Activated CD4-positive, alpha-beta memory T cell treated with anti-CD3 and anti-CD28 coated beads, Interleukin-2, amount 10 ng/mL, durations not matched to agents 7 days and 5 days (primary cell): ENCODE measurements at regions not wholly inside any gene's neighbourhood (a gene's known extent, or its start where the extent isn't known, plus 50 kb on each side); places are given as distances from the start of the nearest gene placed in this dataset.
"Not testable (repeated sequence)": the region's sequence is repeated elsewhere in the genome, so short reads cannot be mapped to it uniquely, and the experiment has no call there.

Experiments used
- CTCF ChIA-PET: fragments of 350-600 bp; sonication (Branson Sonifier 250); formaldehyde crosslinking; loops from one replicate; lab custom pipeline; 2021; ENCODE audit warnings: antibody characterized with exemption, inconsistent platforms; lab: Charles Lee
- POLR2A ChIA-PET: fragments of 350-600 bp; sonication (Branson Sonifier 250); formaldehyde crosslinking; loops from one replicate; lab custom pipeline; 2021; ENCODE audit warnings: antibody characterized with exemption; lab: Charles Lee
- DNase-seq: peaks from one replicate; pipeline ENCODE4 v3.0.0-alpha.2; 2020
- H3K27ac Mint-ChIP-seq: one replicate; pipeline ENCODE4 v1.8.0; 2021; ENCODE audit warnings: mild to moderate bottlenecking, mixed read lengths
- H3K27me3 Mint-ChIP-seq: one replicate; pipeline ENCODE4 v1.8.0; 2021; ENCODE audit warnings: mixed read lengths
- H3K36me3 Mint-ChIP-seq: one replicate; pipeline ENCODE4 v1.8.0; 2021; ENCODE audit warnings: low read depth, mixed read lengths
- H3K4me1 Mint-ChIP-seq: one replicate; pipeline ENCODE4 v1.8.0; 2021; ENCODE audit warnings: mixed read lengths
- H3K4me3 Mint-ChIP-seq: one replicate; pipeline ENCODE4 v1.8.0; 2021; ENCODE audit warnings: mild to moderate bottlenecking, mixed read lengths
- H3K9me3 Mint-ChIP-seq: one replicate; pipeline ENCODE4 v1.8.0; 2021; ENCODE audit warnings: mixed read lengths

GRCh38 chr1:78203410-78203982 is 157.7 kb downstream of the GIPC2 start:
- H3K36me3 Mint-ChIP-seq: not testable (repeated sequence)

GRCh38 chr1:78210175-78210574 is 164.4 kb downstream of the GIPC2 start:
- H3K9me3 Mint-ChIP-seq: peaks cover 6% of the 10 kb centered on the region
- H3K4me1 Mint-ChIP-seq: no peaks in the 10 kb centered on the region
- no peaks in the 10 kb centered on the region for H3K27me3 Mint-ChIP-seq
- ChIA-PET CTCF (no interaction called here), POLR2A (no interaction called here)
- no peak overlapping the region for H3K27ac Mint-ChIP-seq
- no peaks in the 10 kb centered on the region for H3K36me3 Mint-ChIP-seq
- no peak overlapping the region for H3K4me3 Mint-ChIP-seq
- DNase-seq: no peak

More at GRCh38 chr1:78203410-78203982, 157.7 kb downstream of the GIPC2 start:
- H3K4me3 Mint-ChIP-seq, H3K4me1 Mint-ChIP-seq, H3K9me3 Mint-ChIP-seq, H3K27ac Mint-ChIP-seq, CTCF ChIA-PET, DNase-seq, POLR2A ChIA-PET, H3K27me3 Mint-ChIP-seq: not testable (repeated sequence)

GRCh38 chr1:78211483-78212092 is 165.8 kb downstream of the GIPC2 start:
- no peak for DNase-seq
- Mint-ChIP-seq H3K27ac (no peak overlapping the region), H3K36me3 (no peaks in the 10 kb centered on the region), H3K9me3 (peaks cover 6% of the 10 kb centered on the region), H3K27me3 (no peaks in the 10 kb centered on the region), H3K4me1 (no peaks in the 10 kb centered on the region), H3K4me3 (no peak overlapping the region)
- POLR2A ChIA-PET: no interaction called here
- CTCF ChIA-PET: no interaction called here

- CTCF ChIA-PET: no interaction called here
- no peaks in the 10 kb centered on the region for H3K4me1 Mint-ChIP-seq
- H3K36me3 Mint-ChIP-seq: no peaks in the 10 kb centered on the region
- POLR2A ChIA-PET: no interaction called here
- no peaks in the 10 kb centered on the region for H3K27me3 Mint-ChIP-seq
- no peak overlapping the region for H3K27ac Mint-ChIP-seq
- DNase-seq: no peak
- H3K9me3 Mint-ChIP-seq: peaks cover 6% of the 10 kb centered on the region
- H3K4me3 Mint-ChIP-seq: no peak overlapping the region
Measured at GRCh38 chr1:78214334-78214733, 168.6 kb downstream of the GIPC2 start.

- POLR2A ChIA-PET: no interaction called here
- Mint-ChIP-seq H3K27me3 (peaks cover 5% of the 10 kb centered on the region), H3K36me3 (no peaks in the 10 kb centered on the region), H3K27ac (no peak overlapping the region), H3K4me1 (no peaks in the 10 kb centered on the region), H3K4me3 (no peak overlapping the region), H3K9me3 (no peaks in the 10 kb centered on the region)
- CTCF ChIA-PET: no interaction called here
- no peak for DNase-seq
Measured at GRCh38 chr1:78222225-78222959, 176.6 kb downstream of the GIPC2 start.

- H3K27me3 Mint-ChIP-seq: peaks cover 5% of the 10 kb centered on the region
- POLR2A ChIA-PET: no interaction called here
- CTCF ChIA-PET: no interaction called here
- H3K36me3 Mint-ChIP-seq: no peaks in the 10 kb centered on the region
- H3K4me1 Mint-ChIP-seq: no peaks in the 10 kb centered on the region
- H3K27ac Mint-ChIP-seq: no peak overlapping the region
- DNase-seq: no peak
- no peaks in the 10 kb centered on the region for H3K9me3 Mint-ChIP-seq
- no peak overlapping the region for H3K4me3 Mint-ChIP-seq
Measured at GRCh38 chr1:78222960-78223358, 177.2 kb downstream of the GIPC2 start.

GRCh38 chr1:78223417-78224215 is 177.8 kb downstream of the GIPC2 start:
- peaks cover 5% of the 10 kb centered on the region for H3K27me3 Mint-ChIP-seq
- H3K9me3 Mint-ChIP-seq: no peaks in the 10 kb centered on the region
- CTCF ChIA-PET: no interaction called here
- no peaks in the 10 kb centered on the region for H3K36me3 Mint-ChIP-seq
- no peak for DNase-seq
- H3K27ac Mint-ChIP-seq: no peak overlapping the region
- POLR2A ChIA-PET: no interaction called here
- no peaks in the 10 kb centered on the region for H3K4me1 Mint-ChIP-seq
- no peak overlapping the region for H3K4me3 Mint-ChIP-seq

GRCh38 chr1:78224246-78224785 is 178.6 kb downstream of the GIPC2 start:
- no peak overlapping the region for H3K4me3 Mint-ChIP-seq
- no peaks in the 10 kb centered on the region for H3K36me3 Mint-ChIP-seq
- H3K27ac Mint-ChIP-seq: no peak overlapping the region
- DNase-seq: no peak
- POLR2A ChIA-PET: no interaction called here
- H3K4me1 Mint-ChIP-seq: no peaks in the 10 kb centered on the region
- peaks cover 5% of the 10 kb centered on the region for H3K27me3 Mint-ChIP-seq
- H3K9me3 Mint-ChIP-seq: no peaks in the 10 kb centered on the region
- CTCF ChIA-PET: no interaction called here

GRCh38 chr1:78224861-78225552 is 179.2 kb downstream of the GIPC2 start:
- no peak overlapping the region for H3K4me3 Mint-ChIP-seq
- no peaks in the 10 kb centered on the region for H3K9me3 Mint-ChIP-seq
- no peaks in the 10 kb centered on the region for H3K36me3 Mint-ChIP-seq
- POLR2A ChIA-PET: no interaction called here
- no peak for DNase-seq
- no peaks in the 10 kb centered on the region for H3K4me1 Mint-ChIP-seq
- CTCF ChIA-PET: no interaction called here
- no peak overlapping the region for H3K27ac Mint-ChIP-seq
- peaks cover 5% of the 10 kb centered on the region for H3K27me3 Mint-ChIP-seq

GRCh38 chr1:78226784-78227183 is 181.0 kb downstream of the GIPC2 start:
- Mint-ChIP-seq H3K9me3 (no peaks in the 10 kb centered on the region), H3K36me3 (no peaks in the 10 kb centered on the region), H3K27me3 (peaks cover 5% of the 10 kb centered on the region), H3K4me1 (no peaks in the 10 kb centered on the region), H3K27ac (no peak overlapping the region), H3K4me3 (no peak overlapping the region)
- ChIA-PET POLR2A (interaction anchor here (0.6 kb wide), 1 partner anchor 1110 kb away, joined by 4 read pairs; no protein-coding TSS in a partner anchor), CTCF (no interaction called here)
- no peak for DNase-seq

GRCh38 chr1:78227705-78228635 is 182.2 kb downstream of the GIPC2 start:
- Mint-ChIP-seq H3K27ac (no peak overlapping the region), H3K27me3 (peaks cover 5% of the 10 kb centered on the region), H3K4me3 (no peak overlapping the region), H3K36me3 (no peaks in the 10 kb centered on the region), H3K4me1 (no peaks in the 10 kb centered on the region), H3K9me3 (no peaks in the 10 kb centered on the region)
- no peak for DNase-seq
- ChIA-PET POLR2A (no interaction called here), CTCF (no interaction called here)

- no peaks in the 10 kb centered on the region for H3K27me3 Mint-ChIP-seq
- no peak overlapping the region for H3K27ac Mint-ChIP-seq
- CTCF ChIA-PET: no interaction called here
- POLR2A ChIA-PET: no interaction called here
- H3K9me3 Mint-ChIP-seq: no peaks in the 10 kb centered on the region
- H3K4me1 Mint-ChIP-seq: no peaks in the 10 kb centered on the region
- no peaks in the 10 kb centered on the region for H3K36me3 Mint-ChIP-seq
- H3K4me3 Mint-ChIP-seq: no peak overlapping the region
- no peak for DNase-seq
Measured at GRCh38 chr1:78229344-78229743, 183.6 kb downstream of the GIPC2 start.
